Spinal cord (tissue), 9 donors: ENCODE measurements at regions not wholly inside any gene's neighbourhood (a gene's known extent, or its start where the extent isn't known, plus 50 kb on each side); places are given as distances from the start of the nearest gene placed in this dataset.
A peak's percentile ranks its signal among the peaks of the same experiment; 100 is the strongest.

Experiments used
- DNase-seq, 6 donors: peaks; one replicate each; pipeline versions ENCODE4 v3.0.0 to v3.0.0-alpha.2; 2013 to 2015; ENCODE audit warnings: low spot score in 6 of 6, low read depth in 4 of 6
- H3K27ac ChIP-seq: one replicate; pipeline ENCODE4 v1.5.1; 2013; ENCODE audit warnings: low read depth, low read length, control low read depth
- H3K27me3 ChIP-seq: one replicate; pipeline ENCODE4 v1.6.1; 2013; ENCODE audit warnings: low read length; ENCODE audit not compliant: control insufficient read depth, insufficient read depth
- H3K36me3 ChIP-seq: one replicate; pipeline ENCODE4 v1.6.1; 2013; ENCODE audit warnings: low read length; ENCODE audit not compliant: control insufficient read depth, insufficient read depth
- H3K4me1 ChIP-seq: one replicate; pipeline ENCODE4 v1.6.1; 2013; ENCODE audit warnings: low read length; ENCODE audit not compliant: control insufficient read depth, insufficient read depth
- H3K4me3 ChIP-seq: one replicate; pipeline ENCODE4 v1.5.1; 2013; ENCODE audit warnings: low read depth, low read length, control low read depth
- H3K9me3 ChIP-seq: one replicate; pipeline ENCODE4 v1.6.1; 2013; ENCODE audit warnings: low read length; ENCODE audit not compliant: control insufficient read depth, insufficient read depth
- WGBS: methylation state at CpG from one replicate; pipeline ENCODE4 v1.1.5; 2013; ENCODE audit warnings: missing lambda C conversion rate; ENCODE audit not compliant: insufficient coverage; 5-methylcytosine and 5-hydroxymethylcytosine counted together
- donor health status: healthy.

DNA sequence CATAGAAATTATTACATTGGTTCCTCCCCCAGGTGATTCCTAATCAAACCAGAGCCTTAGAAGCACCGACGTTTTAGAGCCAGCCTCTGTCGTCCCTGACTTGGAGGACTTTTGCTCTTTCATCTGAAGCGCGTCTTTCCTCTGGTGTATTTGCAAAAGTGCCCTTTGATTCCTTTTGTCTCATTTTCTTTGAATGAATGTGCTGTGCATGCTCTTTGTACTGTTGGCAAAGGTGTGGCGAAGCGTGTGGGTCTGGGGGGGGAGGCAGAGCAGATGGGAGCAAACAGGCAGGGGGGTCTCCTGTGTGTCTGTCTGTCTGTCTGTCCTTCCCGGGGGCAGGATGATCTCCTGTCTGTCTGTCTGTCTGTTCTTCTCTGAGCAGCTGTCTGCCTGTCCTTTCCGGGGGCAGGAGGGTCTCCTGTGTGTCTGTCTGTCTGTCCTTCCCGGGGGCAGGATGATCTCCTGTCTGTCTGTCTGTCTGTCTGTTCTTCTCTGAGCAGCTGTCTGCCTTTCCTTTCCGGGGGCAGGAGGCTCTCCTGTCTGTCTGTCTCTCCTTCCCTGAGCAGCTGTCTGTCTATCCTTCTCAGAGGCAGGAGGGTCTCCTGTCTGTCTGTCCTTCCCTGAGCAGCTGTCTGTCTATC lies 205.5 kb upstream of the MYT1L start:
- Histone ChIP-seq H3K27me3 (no peaks in the 10 kb centered on the region), H3K4me1 (peaks cover 2% of the 10 kb centered on the region), H3K4me3 (no peak overlapping the region), H3K9me3 (no peaks in the 10 kb centered on the region), H3K27ac (no peak overlapping the region), H3K36me3 (no peaks in the 10 kb centered on the region)
- DNase-seq: peak in 1 of 6 donors; percentile 54
- 67% methylated on average over 6 of the region's 11 CpGs for WGBS

DNA sequence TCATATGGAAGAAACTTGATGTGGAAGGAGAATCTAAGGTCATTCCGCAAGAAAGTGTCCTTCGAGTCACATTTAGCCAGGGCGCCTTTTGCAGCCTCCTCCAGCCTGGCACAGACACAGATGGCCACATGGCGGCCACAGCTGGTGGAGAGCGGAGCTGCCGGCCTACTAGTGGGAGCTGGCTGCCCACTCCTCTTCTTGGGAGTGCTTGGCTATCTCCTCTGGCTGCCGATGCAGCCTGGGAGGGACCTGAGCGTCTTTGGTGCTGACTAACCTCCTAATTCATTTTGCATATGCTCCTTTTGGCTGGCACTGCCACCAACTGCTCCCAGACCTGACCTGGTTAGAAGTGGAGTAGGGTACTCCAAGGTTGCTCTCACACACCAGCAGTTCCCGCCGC lies 199.3 kb upstream of the MYT1L start:
- Histone ChIP-seq H3K9me3 (no peaks in the 10 kb centered on the region), H3K27ac (no peak overlapping the region), H3K27me3 (no peaks in the 10 kb centered on the region), H3K4me1 (no peaks in the 10 kb centered on the region), H3K4me3 (no peak overlapping the region), H3K36me3 (no peaks in the 10 kb centered on the region)
- DNase-seq: peak in 1 of 6 donors; percentile 41
- WGBS: 88% methylated on average over 6 of the region's 10 CpGs

DNA sequence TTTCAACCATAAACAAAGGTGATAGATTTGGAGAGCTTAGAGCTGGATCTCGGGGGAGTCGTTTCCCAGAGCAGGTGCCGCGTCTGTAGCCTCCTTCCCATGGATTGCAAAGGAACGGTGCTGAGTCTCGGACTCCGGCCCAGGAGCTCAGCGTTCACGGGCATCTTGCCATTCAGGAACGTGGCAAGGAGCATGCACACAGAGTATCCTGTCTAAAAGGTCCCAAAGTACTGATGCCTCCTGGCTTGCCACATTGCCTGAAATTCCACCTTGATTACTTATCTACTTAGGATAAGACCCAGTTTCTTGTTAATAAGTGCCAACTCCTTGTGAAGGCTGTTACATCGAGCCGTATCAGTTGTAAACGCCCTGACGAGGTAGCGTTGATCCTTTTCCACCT lies 197.8 kb upstream of the MYT1L start:
- DNase-seq: no peak
- H3K9me3 ChIP-seq: no peaks in the 10 kb centered on the region
- H3K27ac ChIP-seq: no peak overlapping the region
- H3K27me3 ChIP-seq: no peaks in the 10 kb centered on the region
- H3K4me3 ChIP-seq: no peak overlapping the region
- peaks cover 10% of the 10 kb centered on the region for H3K4me1 ChIP-seq
- H3K36me3 ChIP-seq: no peaks in the 10 kb centered on the region
- WGBS: 93% methylated on average over 15 of the region's 15 CpGs

DNA sequence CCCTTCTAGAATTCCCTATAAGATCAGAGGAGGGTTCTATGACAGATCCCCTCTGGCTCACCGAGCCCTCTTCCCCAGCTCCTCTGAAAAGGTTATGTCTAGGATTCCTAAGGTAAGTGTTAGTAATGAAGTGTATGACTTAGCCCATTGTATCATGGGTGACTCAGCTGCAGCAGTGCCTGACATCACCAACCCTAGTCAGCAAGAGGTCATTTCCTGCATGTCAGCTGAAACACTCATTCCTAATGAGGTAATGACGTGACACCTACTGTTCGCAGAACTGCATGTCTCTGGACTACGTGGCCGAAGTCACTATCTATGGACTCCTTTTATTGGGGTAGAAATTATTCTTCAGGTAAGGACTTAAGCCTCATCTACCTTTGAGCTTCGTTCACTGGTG lies 196.1 kb upstream of the MYT1L start:
- 94% methylated on average over 3 of the region's 6 CpGs for WGBS
- Histone ChIP-seq H3K27ac (no peak overlapping the region), H3K4me1 (peaks cover 18% of the 10 kb centered on the region), H3K4me3 (no peak overlapping the region), H3K36me3 (no peaks in the 10 kb centered on the region), H3K27me3 (no peaks in the 10 kb centered on the region), H3K9me3 (no peaks in the 10 kb centered on the region)
- no peak for DNase-seq

DNA sequence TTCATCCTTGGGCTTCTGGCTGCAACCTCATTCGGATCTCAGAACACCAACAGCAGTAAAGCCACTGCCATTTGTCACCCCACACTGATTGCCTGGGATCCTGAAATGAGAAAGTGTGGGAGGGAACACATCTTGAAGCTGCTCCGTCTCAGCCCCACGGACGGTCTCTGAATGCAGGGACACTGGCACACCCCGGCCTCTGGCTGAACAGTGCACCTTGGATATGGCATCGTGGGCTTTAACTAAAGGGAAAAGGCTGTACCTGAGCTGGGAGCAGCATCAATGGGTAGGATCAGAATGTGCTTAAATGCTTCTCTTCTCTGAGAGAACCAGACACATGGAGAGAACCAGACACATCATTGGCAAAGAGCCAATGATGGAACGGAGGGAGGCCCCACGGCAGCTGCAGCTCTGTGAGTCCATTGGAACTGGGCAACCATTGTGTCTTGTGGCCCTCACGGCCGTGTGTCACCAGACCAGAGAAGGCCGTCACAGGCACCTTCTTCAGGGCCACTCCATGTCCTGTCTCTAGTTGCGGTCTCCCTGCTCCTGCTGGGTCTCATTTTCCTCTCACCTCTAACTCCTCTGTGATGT lies 193.4 kb upstream of the MYT1L start:
- H3K4me1 ChIP-seq: peaks cover 32% of the 10 kb centered on the region
- no peak overlapping the region for H3K4me3 ChIP-seq
- no peak overlapping the region for H3K27ac ChIP-seq
- H3K27me3 ChIP-seq: no peaks in the 10 kb centered on the region
- H3K36me3 ChIP-seq: no peaks in the 10 kb centered on the region
- 33% methylated on average over 10 of the region's 12 CpGs for WGBS
- H3K9me3 ChIP-seq: no peaks in the 10 kb centered on the region
- peak in 1 of 6 donors; percentile 43 for DNase-seq

DNA sequence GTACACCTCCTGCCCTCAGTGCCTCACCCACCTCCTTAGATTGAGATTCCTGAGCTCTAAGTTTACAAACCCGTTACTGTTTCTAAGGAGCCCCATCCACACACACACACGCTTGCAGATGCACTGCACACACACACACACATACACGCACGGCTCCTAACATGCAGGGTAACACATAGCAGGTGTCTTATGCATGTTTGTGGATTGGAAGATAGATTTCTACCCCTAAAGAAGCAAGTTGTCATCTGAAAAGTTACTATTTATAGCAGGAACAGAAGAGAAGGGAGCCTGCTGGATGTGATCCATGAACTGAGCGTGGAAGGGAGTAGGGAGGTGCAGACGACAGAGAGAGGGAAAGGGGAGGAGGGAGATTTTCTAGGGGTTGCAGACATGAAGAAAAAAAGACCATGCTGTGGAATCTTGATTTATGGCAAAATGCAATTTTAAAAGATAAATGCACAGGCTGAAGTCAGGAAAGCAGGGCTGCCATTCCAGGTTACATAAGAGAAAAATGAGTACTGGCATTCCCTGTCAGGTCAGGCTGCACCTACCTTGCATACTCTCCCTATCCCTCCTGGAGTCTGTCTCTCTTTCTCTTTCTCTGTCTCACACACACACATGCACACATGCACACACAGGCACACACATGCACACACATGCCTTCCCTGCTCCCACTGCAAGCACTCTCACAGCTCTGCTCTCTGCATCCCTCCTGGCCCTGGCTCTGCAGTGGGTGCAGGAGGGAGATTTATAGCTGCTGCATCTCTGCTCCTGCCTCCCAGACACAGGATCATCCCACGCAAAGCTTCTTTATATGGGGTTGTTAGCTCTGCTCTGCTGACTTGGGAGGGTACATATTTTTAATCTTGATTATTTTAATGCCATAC lies 192.6 kb upstream of the MYT1L start:
- H3K27me3 ChIP-seq: no peaks in the 10 kb centered on the region
- 17% methylated on average over 2 of the region's 7 CpGs for WGBS
- peak in 2 of 6 donors; percentile 82 to 91 for DNase-seq
- no peak overlapping the region for H3K4me3 ChIP-seq
- no peaks in the 10 kb centered on the region for H3K9me3 ChIP-seq
- H3K36me3 ChIP-seq: no peaks in the 10 kb centered on the region
- peaks cover 32% of the 10 kb centered on the region for H3K4me1 ChIP-seq
- H3K27ac ChIP-seq: no peak overlapping the region

DNA sequence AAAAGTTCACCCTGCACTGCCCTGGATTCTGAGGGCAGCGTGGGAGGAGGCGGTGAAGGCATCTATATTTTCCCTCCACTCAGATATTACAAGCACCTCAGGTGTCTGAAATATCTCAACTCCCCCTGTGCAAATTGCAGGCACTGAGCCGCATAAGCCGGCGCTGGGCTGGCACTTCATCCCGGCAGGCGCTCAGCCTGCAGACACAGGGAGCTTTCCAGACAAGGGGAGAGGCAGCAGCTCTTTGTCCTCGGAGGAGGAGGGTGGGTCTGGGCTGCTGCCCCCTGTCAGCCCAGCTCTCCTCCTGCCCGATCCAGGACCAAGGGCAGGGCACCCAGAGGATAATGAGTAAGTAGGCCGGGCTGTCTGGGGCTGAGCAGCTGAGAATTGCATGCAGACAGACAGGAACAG lies 189.3 kb upstream of the MYT1L start:
- Histone ChIP-seq H3K4me1 (peaks cover 36% of the 10 kb centered on the region), H3K4me3 (no peak overlapping the region), H3K27me3 (no peaks in the 10 kb centered on the region), H3K36me3 (no peaks in the 10 kb centered on the region), H3K27ac (no peak overlapping the region), H3K9me3 (no peaks in the 10 kb centered on the region)
- WGBS: 15% methylated on average over 10 of the region's 10 CpGs
- peak in 2 of 6 donors; percentile 74 to 85 for DNase-seq

DNA sequence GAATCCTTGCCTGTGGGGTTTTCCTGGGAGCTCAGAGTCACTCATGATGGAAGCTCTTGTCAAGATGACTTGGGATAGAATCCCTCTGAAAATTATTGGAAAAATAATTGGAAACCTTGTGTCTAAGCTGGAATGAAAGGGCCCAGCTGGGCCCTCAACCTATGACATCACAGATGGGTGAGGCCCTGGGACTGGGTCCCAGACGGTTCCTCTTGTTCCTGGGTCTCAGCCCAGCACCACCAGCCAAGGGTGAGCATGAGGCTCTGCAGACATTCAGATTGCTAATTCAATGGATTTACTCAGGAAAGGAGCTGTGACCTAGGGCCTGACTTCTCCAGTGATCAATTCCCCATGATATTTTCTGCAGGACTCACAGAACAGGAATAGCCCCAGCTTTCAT lies 188.3 kb upstream of the MYT1L start:
- no peak for DNase-seq
- Histone ChIP-seq H3K9me3 (no peaks in the 10 kb centered on the region), H3K36me3 (no peaks in the 10 kb centered on the region), H3K27me3 (no peaks in the 10 kb centered on the region), H3K4me1 (peaks cover 32% of the 10 kb centered on the region), H3K27ac (no peak overlapping the region), H3K4me3 (no peak overlapping the region)
- WGBS: 90% methylated on average over 1 of the region's 1 CpG

DNA sequence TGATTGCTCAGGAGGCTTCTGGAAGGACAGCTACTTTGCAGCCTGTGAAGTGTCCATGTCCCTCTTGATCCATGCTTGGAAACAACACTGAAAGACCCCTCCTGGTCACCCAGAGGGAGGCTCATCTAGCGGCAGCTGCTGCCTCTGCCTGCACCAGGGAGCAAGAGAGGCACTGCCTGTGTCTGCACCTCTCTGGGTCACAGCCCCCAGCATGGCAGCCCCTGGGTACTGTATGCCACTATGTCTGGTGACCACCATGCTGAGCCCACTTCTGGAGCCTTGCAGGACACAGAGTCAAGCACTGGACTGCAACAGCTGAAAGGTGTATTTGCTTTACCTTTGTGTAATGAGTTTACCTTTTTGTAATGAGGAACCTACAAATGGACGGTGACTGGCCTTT lies 186.3 kb upstream of the MYT1L start:
- Histone ChIP-seq H3K4me3 (no peak overlapping the region), H3K36me3 (no peaks in the 10 kb centered on the region), H3K9me3 (no peaks in the 10 kb centered on the region), H3K4me1 (peaks cover 17% of the 10 kb centered on the region), H3K27me3 (no peaks in the 10 kb centered on the region), H3K27ac (no peak overlapping the region)
- WGBS: 45% methylated on average over 1 of the region's 2 CpGs
- no peak for DNase-seq
